Fibroblast of peridontal ligament (primary cell): ENCODE measurements at regions not wholly inside any gene's neighbourhood (a gene's known extent, or its start where the extent isn't known, plus 50 kb on each side); places are given as distances from the start of the nearest gene placed in this dataset.

Experiments used
- DNase-seq: peaks from one replicate; pipeline ENCODE4 v3.0.0-alpha.2; 2010; ENCODE audit errors: extremely low read depth

GRCh38 chr1:229089586-229090208, 181.2 kb upstream of the RAB4A start:
- no peak for DNase-seq

- DNase-seq: no peak
Measured at GRCh38 chr1:229091721-229092136, 179.2 kb upstream of the RAB4A start.

DNA sequence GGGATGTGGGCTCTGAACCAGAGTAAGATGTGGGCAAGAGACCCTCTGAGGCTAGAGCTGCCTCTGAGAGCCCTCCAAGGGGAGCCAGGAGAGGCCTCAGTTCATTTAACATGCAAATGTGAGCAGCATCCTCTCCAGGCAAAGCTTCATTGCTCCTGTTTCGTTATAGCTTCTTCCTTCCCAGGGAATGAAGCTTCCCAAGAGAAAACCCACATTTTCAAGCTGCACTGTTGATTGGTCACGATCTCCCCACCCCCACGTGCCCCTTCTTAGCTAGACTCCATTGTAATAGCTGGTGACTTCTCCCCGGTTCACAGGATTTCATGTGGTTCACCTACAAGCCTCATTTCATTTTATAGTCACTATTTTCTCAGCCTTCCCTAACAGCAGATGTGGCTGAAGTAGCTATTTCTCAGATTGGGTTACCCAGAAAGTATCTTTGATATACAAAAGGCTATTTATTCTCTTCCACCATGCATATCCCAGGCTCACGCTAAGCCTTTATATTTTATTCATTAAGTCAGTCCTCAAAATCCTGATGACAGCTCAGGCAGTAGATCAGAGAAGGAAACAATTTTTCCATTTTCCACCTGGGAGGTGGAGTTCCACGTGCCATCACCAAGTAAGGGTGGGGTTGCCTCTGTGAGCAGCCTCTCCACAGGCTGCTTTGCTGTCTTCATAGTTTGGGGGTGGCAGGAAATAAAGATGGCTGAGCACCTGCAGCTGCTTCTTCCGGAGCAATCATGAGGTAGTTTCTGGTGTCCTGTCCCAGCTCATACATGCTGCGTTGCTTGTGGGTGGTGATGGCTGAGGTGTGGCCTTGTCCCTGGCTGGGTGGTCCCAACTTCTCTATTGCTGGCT, 178.3 kb upstream of the RAB4A start:
- DNase-seq: no peak

DNA sequence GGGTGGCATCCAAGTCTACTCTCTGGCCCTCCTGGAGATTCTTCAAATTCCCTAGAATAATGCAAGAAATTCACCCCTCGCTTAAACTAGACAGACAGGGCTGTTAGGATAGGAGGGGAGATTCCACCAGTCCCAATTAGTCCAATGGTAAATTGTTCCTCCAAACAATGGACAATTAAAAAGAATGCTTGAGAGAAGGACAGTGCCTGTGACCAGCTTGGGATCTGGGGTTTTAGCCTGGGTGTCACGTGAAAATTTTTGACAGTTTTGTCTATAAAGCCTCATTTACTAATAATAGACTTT, 177.7 kb upstream of the RAB4A start:
- no peak for DNase-seq

GRCh38 chr1:229093609-229094336, 177.1 kb upstream of the RAB4A start:
- DNase-seq: no peak

DNA sequence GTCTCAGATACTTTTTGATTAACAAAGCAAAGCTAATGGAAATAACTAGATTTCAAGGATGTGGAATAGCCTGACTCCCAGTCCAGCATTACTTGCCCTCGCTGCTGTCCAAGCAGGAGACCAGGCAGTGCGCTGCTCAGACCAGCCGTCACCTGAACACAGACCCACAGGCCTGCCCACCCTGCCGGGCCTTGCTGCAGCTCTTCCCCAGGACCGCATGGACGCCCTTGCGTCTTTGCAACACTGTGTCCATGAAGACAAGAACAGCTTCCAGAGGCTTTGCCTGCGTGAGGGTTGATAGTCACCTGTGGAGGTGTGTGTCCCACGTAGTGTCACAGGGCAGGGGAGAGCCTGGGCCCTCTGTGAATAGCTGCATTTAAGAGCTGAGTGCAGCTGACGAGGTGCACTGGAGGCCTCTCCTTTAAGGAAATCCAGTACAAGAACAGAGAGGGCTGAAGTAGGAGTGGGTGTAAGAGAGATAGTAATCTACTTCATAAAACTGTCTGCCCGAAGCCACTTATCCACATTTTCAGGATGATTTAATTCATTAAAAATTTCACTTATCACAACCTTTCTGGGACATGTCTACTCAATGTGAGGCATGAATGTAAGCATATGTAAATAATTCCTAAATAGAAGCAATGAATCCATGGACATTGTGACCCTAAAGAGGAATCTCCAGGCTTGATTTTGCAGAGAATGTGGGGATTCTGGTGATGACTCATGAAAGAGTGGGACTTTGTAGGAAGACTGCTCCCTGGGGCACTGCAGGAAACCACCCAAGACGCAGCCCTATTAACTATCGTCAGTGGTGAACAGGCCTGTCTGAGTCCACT, 176.2 kb upstream of the RAB4A start:
- no peak for DNase-seq

- no peak for DNase-seq
Measured at GRCh38 chr1:229095325-229095724, 175.6 kb upstream of the RAB4A start.

GRCh38 chr1:229097356-229097755, 173.6 kb upstream of the RAB4A start:
- no peak for DNase-seq

GRCh38 chr1:229098361-229098760, 172.6 kb upstream of the RAB4A start:
- DNase-seq: no peak

DNA sequence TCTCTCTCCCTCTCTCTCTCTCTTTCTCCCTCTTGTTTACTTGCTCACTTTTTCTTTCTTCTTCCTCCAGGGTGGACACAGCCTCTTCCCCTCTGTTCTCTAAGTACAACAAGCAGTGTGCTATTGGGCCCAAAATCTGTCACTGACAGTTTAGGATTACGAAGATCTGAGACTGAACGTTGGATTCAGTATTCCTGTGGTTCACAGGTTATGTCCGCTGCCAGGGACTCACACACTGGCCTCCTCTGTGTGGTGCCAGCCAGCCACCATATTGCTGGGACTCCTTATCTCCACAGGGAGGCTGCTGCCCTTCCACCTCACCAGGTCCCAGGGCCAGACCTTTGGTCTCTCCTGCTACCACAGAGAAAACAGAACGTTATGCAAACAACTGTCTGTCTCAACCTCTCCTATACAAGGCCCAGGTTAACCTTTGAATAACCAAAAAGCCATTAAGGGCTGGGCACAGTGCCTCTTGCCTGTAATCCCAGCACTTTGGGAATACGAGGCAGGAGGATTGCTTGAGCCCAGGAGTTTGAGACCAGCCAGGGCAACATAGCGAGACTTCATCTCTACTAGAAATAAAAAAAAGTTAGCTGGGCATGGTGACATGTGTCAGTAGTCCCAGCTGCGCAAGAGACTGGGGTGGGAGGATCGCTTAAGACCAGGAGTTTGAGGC, 171.9 kb upstream of the RAB4A start:
- DNase-seq: no peak

- no peak for DNase-seq
Measured at GRCh38 chr1:229101011-229101871, 169.7 kb upstream of the RAB4A start.

DNA sequence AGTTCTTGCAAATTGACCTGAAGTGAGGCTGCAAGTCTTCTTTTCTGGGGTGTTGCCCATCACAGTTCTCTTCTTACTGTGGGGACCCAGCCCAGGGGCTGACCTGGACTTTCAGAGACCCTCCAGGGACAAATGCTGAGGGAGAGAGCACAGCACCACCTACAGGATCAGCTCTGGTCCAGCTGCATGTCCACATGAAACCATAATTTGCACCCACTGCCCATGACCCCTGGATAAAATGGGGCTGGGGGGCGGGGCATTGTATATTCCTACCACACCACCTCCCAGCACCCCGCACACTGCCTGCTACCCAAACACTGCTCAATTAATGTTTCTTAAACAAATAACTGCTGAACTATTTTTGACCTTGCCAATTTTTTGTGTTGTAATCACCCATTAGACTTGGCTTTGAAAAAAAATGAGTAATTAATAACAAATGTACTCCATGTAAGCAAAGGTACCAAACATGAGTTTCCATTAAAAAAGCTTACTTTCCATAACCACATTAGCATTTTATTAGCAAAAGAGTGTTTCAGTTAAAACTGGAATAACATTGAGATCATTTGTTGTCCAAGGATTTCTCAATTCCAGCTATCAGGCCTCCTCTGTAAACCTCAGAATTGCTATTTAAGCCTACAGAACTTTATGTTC, 168.0 kb upstream of the RAB4A start:
- DNase-seq: no peak

- no peak for DNase-seq
Measured at GRCh38 chr1:229104654-229105053, 166.3 kb upstream of the RAB4A start.

DNA sequence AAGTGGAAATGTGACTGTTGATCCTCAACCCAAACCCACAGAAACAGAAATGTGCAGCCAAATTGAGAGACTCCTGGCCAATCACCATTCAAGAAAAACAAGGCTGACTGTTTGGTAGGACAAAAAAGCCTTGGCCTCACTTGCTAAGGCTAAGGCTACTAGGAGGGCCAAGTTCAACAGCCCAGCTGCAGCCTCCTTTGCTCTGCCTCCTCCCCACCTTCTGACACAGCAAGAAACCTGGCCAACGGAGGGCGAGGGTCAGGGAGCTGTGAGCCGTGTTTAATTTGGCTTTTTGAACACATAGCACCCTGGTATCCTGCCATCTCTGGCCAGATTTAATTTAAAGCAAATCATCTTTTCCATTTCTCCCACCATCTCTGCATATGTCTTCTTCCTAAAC, 165.8 kb upstream of the RAB4A start:
- DNase-seq: no peak

DNA sequence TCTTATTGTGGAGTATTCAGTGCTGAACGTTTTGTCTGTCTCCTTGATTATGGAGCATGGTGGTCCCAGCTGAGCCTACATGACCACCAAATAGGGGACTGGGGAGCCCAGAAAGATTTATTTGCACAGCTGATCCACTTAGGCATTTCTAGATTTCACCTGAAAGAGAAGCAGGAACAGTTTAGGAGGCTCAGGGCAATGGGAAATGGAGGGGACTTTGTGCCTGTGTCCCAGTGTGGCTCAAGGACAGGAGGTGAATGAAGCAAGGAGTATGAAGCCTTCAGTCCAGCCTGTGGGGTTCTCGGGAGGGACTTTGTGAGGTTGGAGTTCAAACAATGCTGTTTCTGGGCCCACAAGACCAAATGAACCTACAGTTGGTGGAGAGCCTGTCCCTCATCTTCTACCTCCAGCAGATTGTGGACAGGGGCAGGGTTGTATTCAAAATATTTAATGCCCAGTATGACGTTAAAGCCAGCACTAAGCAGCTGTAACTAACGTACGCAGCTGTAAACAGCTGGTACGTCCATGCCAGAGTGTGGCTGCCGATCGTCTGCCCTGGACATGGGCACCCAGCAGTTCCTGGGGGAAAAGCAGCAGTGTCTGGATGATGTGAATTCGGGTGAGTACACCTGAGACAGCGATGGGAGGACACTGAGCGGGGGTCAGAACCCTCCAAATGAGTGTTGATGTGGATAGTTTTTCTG, 164.9 kb upstream of the RAB4A start:
- no peak for DNase-seq

DNA sequence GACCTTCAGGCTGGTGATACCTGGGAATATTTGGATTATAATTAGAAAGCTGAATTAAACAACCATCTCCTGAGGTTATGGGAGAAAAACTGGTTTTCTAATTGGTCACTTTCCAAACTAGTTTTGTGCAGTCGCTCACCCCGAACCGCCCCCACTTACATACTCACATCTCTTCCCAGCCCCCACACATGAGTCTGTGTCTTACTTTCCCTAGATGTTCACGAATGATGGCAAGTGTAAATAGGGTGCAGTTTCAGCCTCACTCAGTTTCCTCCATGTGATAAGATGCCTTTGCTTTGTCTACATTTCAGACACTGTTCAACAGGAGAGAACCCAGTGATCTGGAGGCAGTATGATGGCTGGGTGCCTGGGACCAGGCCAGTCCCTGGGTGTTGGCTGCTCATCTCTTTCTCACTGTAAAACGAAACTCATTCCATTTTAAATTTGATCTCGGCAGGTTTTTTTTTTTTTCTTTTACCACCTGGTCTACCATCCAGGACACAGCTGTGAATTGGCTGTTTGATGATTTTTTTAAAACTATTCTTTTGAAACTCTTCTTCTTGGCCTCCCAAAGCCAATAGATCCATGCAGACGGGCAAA, 164.3 kb upstream of the RAB4A start:
- DNase-seq: no peak

- no peak for DNase-seq
Measured at GRCh38 chr1:229107304-229107815, 163.6 kb upstream of the RAB4A start.

GRCh38 chr1:229107972-229108371, 162.9 kb upstream of the RAB4A start:
- no peak for DNase-seq
